Gastrocnemius medialis (tissue), 4 donors: ENCODE measurements at regions not wholly inside any gene's neighbourhood (a gene's known extent, or its start where the extent isn't known, plus 50 kb on each side); places are given as distances from the start of the nearest gene placed in this dataset.

Experiments
- ATAC-seq, 2 donors: fragments of 150-250 bp; one replicate each; pipeline ENCODE4 v1.9.1; 2016
- DNase-seq, 2 donors: peaks; one replicate each; pipeline ENCODE4 v3.0.0-alpha.2; 2019
- H3K27ac ChIP-seq, 4 donors: fragments of 200-600 bp; sonication (generic); 1 replicate in 1 of 4; 2 replicates in 3 of 4; pipeline ENCODE4 v1.5.1; 2016 to 2018; ENCODE audit warnings: mild to moderate bottlenecking in 2 of 4, moderate library complexity in 1 of 4
- H3K27me3 ChIP-seq, 3 donors: fragments of 200-600 bp; sonication (generic) in 2 of 3; 1 replicate in 1 of 3; 2 replicates in 2 of 3; pipeline versions ENCODE4 v1.5.1 to v1.6.0; 2016 to 2019; ENCODE audit warnings: mild to moderate bottlenecking in 1 of 3, moderate library complexity in 1 of 3
- H3K36me3 ChIP-seq, 2 donors: fragments of 200-600 bp; sonication (generic) in 1 of 2; one replicate each; pipeline ENCODE4 v1.5.1; 2017 to 2018
- H3K4me1 ChIP-seq, 2 donors: fragments of 200-600 bp; sonication (generic) in 1 of 2; one replicate each; pipeline ENCODE4 v1.5.1; 2016 to 2017; ENCODE audit warnings: mild to moderate bottlenecking in 2 of 2
- H3K4me3 ChIP-seq, 4 donors: fragments of 200-600 bp; sonication (generic) in 3 of 4; 1 replicate in 1 of 4; 2 replicates in 3 of 4; pipeline ENCODE4 v1.5.1; 2016 to 2019; ENCODE audit warnings: mild to moderate bottlenecking in 2 of 4
- H3K9me3 ChIP-seq, 3 donors: fragments of 200-600 bp; sonication (generic) in 2 of 3; 1 replicate in 1 of 3; 2 replicates in 2 of 3; pipeline ENCODE4 v1.5.1; 2016 to 2019
- POLR2A ChIP-seq, 2 donors: fragments of 450-650 bp; IDR thresholded peaks; one replicate each; pipeline ENCODE4 v1.6.1; 2017; ENCODE audit warnings: antibody characterized with exemption in 2 of 2, mild to moderate bottlenecking in 2 of 2, moderate library complexity in 2 of 2
- in situ Hi-C, 4 donors: fragments of 200-750 bp; cut with MboI; loops; one replicate each; pipeline versions ENCODE4 v1.15.0 to v1.8.0; 2017; ENCODE audit warnings: low sequenced_read_pairs in 4 of 4
- intact Hi-C: fragments of 100-400 bp; cut with DNase I; formaldehyde crosslinking; loops from one replicate; pipeline ENCODE4 v1.15.1; 2023; ENCODE audit warnings: low total_unique reads
- TF ChIP-seq, protein P1 (sequence below), 5 experiments: fragments of 450-650 bp in 3 of 5; fragments of 200-600 bp in 2 of 5; sonication (generic) in 2 of 5; IDR thresholded peaks in 4 of 5; conservative IDR thresholded peaks in 1 of 5; 1 replicate in 4 of 5; 2 replicates in 1 of 5; pipeline ENCODE4 v1.5.1; 2016 to 2019; ENCODE audit warnings: antibody characterized with exemption in 5 of 5, mild to moderate bottlenecking in 3 of 5, moderate library complexity in 3 of 5

DNA sequence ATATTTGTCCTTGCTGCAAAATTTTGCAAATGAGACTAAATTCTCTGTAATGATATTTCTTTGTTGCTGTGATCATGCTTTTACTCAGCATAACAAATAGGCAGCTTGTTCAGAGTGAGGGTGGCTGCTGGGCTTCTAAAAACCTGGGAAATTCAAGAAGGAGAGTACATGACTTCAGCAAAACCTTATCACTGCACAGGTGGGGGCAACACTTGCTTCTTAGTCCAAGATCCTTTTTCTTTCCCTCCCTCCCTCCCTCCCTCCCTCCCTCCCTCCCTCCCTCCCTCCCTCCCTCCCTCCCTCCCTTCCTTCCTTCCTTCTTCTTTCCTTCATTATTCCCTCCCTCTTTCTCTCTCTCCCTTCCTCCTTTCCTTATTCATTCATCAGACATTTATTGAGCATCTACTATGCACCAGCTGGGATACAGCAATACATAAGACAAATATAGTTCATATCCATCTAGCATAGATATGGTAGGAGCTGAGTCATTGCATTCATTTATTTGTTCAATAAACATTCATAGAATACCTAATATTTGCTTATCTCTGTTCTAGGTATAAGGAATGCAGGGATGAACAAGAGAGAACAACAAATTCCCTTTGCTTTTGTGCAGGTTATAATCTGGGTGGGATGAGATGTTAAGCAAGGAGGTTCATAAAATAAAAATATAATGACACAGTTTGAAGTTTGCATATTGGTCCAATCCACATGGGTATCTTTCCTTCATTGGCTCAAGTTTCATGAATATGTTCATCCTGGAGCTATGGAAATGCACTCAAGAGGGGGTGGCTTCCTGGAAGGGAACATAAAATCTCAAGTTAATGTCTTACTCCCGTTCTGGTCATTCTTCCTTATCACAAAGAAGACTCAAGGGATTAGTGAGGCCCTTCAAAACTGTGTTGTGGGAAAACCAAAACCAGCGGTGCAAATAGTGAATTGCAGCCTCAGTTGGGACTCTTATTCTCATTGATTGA, 210.7 kb downstream of the PDCD6IP start:
- H3K27me3 ChIP-seq: no peaks in the 10 kb centered on the region
- H3K4me3 ChIP-seq: no peak overlapping the region
- DNase-seq (no peak), ATAC-seq (no peak)
- no peak for TF ChIP-seq POLR2A (IDR thresholded peaks at IDR 0.05)
- TF ChIP-seq, protein P1, sequence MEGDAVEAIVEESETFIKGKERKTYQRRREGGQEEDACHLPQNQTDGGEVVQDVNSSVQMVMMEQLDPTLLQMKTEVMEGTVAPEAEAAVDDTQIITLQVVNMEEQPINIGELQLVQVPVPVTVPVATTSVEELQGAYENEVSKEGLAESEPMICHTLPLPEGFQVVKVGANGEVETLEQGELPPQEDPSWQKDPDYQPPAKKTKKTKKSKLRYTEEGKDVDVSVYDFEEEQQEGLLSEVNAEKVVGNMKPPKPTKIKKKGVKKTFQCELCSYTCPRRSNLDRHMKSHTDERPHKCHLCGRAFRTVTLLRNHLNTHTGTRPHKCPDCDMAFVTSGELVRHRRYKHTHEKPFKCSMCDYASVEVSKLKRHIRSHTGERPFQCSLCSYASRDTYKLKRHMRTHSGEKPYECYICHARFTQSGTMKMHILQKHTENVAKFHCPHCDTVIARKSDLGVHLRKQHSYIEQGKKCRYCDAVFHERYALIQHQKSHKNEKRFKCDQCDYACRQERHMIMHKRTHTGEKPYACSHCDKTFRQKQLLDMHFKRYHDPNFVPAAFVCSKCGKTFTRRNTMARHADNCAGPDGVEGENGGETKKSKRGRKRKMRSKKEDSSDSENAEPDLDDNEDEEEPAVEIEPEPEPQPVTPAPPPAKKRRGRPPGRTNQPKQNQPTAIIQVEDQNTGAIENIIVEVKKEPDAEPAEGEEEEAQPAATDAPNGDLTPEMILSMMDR (IDR thresholded peaks at IDR 0.05 in 4 of 5, conservative IDR thresholded peaks at IDR 0.05 in 1 of 5): no peak
- H3K36me3 ChIP-seq: no peaks in the 10 kb centered on the region
- H3K27ac ChIP-seq: no peak overlapping the region
- H3K4me1 ChIP-seq: no peaks in the 10 kb centered on the region
- in situ Hi-C loops: no loop called here
- intact Hi-C loops: no loop called here
- H3K9me3 ChIP-seq: no peaks in the 10 kb centered on the region

DNA sequence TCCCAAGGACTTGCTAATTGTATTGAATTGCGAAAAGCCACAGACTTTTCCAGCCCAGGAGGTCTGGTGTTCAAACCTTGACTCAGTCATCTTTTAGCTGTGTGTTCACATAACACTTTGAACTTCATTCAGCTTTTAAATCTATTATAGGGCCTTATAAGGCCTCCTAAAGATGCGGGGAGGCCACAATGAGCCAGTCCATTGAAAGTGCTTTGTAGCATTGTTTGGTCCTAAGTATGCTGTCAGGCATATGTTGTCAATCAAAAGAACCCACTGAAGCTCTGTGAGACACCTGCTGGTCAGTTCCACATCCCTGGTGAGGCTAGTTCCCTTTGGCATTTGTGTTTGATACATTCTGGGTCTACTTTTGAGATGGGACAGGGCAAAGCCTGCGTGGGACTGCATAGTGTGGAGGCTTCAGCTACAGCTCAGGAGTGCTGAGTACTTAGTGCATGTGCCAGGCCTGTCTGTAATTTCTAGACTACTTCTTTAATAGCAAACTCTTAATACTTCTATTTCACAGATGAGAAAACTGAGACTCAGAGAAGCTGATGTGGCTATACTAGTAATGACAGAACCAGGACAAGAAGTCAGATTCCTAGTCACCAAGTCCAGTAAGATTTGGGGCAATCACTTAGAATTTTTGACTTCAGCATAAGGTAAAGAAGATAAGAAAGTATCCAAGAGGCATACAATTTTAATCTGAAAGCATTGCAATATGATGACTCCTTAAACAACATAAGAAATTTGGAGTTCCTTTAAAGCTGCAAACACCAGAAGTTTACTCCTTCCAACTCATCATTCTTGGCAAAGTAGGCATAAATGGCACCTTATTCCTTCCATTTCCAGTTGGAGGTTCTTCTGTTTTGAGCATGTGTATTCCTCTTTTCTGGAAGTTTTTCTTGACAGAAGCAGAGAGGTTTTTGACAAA, 213.0 kb downstream of the PDCD6IP start:
- no peaks in the 10 kb centered on the region for H3K4me1 ChIP-seq
- H3K27me3 ChIP-seq: no peaks in the 10 kb centered on the region
- TF ChIP-seq POLR2A (IDR thresholded peaks at IDR 0.05): no peak
- TF ChIP-seq, protein P1 (IDR thresholded peaks at IDR 0.05 in 4 of 5, conservative IDR thresholded peaks at IDR 0.05 in 1 of 5): no peak
- in situ Hi-C loops (no loop called here), intact Hi-C loops (no loop called here)
- no peaks in the 10 kb centered on the region for H3K36me3 ChIP-seq
- DNase-seq (no peak), ATAC-seq (no peak)
- H3K9me3 ChIP-seq: no peaks in the 10 kb centered on the region
- H3K27ac ChIP-seq: no peak overlapping the region
- H3K4me3 ChIP-seq: no peak overlapping the region

DNA sequence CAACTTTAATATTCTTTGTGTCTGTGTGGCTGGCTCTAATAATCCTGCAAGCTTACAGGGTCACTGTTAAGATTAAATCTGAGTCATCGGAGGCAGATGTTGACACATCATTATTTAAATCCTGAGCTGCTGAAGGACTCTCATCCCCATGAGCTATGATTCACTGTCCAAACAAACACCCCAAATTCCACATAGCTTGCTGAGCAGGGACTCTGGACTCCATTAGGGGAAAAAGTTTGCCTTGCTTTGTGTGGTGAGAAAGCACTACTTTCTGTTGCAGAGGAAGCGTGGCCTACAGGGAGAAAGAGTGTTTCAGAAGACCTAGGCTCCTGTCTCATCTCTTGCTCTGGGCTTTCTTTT, 213.7 kb downstream of the PDCD6IP start:
- no peak for ATAC-seq
- no peaks in the 10 kb centered on the region for H3K27me3 ChIP-seq
- DNase-seq: no peak
- H3K36me3 ChIP-seq: no peaks in the 10 kb centered on the region
- H3K27ac ChIP-seq: no peak overlapping the region
- intact Hi-C loops (no loop called here), in situ Hi-C loops (no loop called here)
- TF ChIP-seq POLR2A (IDR thresholded peaks at IDR 0.05): no peak
- TF ChIP-seq, protein P1 (IDR thresholded peaks at IDR 0.05 in 4 of 5, conservative IDR thresholded peaks at IDR 0.05 in 1 of 5): no peak
- H3K9me3 ChIP-seq: no peaks in the 10 kb centered on the region
- no peaks in the 10 kb centered on the region for H3K4me1 ChIP-seq
- H3K4me3 ChIP-seq: no peak overlapping the region

DNA sequence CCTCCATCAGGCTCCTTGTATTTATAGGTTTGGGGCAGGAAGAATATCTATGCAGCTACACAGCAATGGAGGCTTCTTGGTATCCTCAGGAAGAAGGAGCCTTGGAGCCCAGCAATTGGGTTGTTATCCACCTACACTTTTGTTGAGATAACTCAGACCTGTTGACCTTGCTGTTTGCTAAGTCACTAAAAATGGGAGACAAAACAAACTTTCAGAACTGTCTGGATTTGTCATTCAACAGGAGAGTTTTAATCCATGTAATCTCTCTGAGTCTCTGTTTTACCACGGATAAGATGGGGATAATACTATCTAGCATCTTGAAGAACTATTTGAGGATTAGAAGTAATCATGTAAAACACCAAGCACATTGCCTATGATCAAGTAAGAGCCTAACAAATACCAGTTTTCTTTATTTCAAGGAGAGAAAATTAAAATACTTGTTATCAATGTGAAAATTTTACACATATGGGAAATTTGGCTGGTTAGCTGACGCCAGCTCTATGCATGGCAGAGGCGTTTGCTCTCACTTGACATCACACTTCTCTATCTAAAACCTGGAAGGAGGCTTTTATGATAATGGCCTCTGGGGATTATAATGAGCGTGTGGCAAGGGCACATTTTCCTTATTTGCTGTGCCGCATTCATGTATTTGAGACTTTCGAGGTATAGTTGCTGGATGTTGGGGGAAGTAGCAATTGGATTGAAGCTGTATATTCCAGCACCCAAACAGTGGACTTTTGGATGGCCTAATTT, 215.6 kb downstream of the PDCD6IP start:
- intact Hi-C loops (no loop called here), in situ Hi-C loops (no loop called here)
- no peak overlapping the region for H3K27ac ChIP-seq
- H3K4me3 ChIP-seq: no peak overlapping the region
- ATAC-seq (no peak), DNase-seq (no peak)
- H3K9me3 ChIP-seq: no peaks in the 10 kb centered on the region
- no peaks in the 10 kb centered on the region for H3K4me1 ChIP-seq
- no peak for TF ChIP-seq POLR2A (IDR thresholded peaks at IDR 0.05)
- TF ChIP-seq, protein P1 (IDR thresholded peaks at IDR 0.05 in 4 of 5, conservative IDR thresholded peaks at IDR 0.05 in 1 of 5): no peak
- no peaks in the 10 kb centered on the region for H3K27me3 ChIP-seq
- no peaks in the 10 kb centered on the region for H3K36me3 ChIP-seq
